ENCODE measurements at regions not wholly inside any gene's neighbourhood (a gene's known extent, or its start where the extent isn't known, plus 50 kb on each side); places are given as distances from the start of the nearest gene placed in this dataset.

GRCh38 chr14:41409806-41410205 is 196.9 kb upstream of the LRFN5 start:
- DNase-seq (ENCODE audit: low read depth): no peak

GRCh38 chr14:41404126-41404525 is 202.6 kb upstream of the LRFN5 start:
- no peak for DNase-seq (ENCODE audit: low read depth)

- no peak for DNase-seq (ENCODE audit: low read depth)
These were observed 203.3 kb upstream of the LRFN5 start for GRCh38 chr14:41403360-41403759.

GRCh38 chr14:41397926-41398325 is 208.8 kb upstream of the LRFN5 start:
- no peak for DNase-seq (ENCODE audit: low read depth)

- no peak for DNase-seq (ENCODE audit: low read depth)
These were observed 213.2 kb upstream of the LRFN5 start for GRCh38 chr14:41393512-41393911.

GRCh38 chr14:41392226-41392625 is 214.4 kb upstream of the LRFN5 start:
- no peak for DNase-seq (ENCODE audit: low read depth)

- no peak for DNase-seq (ENCODE audit: low read depth)
These were observed 217.3 kb upstream of the LRFN5 start for GRCh38 chr14:41389355-41389754.

- DNase-seq (ENCODE audit: low read depth): no peak
These were observed 220.9 kb upstream of the LRFN5 start for GRCh38 chr14:41385797-41386196.

- DNase-seq (ENCODE audit: low read depth): no peak
These were observed 226.7 kb upstream of the LRFN5 start for GRCh38 chr14:41380017-41380416.

GRCh38 chr14:41378526-41378925 is 228.2 kb upstream of the LRFN5 start:
- no peak for DNase-seq (ENCODE audit: low read depth)

GRCh38 chr14:41377932-41378331 is 228.7 kb upstream of the LRFN5 start:
- no peak for DNase-seq (ENCODE audit: low read depth)

GRCh38 chr14:41374092-41374491 is 232.6 kb upstream of the LRFN5 start:
- no peak for DNase-seq (ENCODE audit: low read depth)

- DNase-seq (ENCODE audit: low read depth): peak; percentile 19
These were observed 244.5 kb upstream of the LRFN5 start for GRCh38 chr14:41362139-41362538.

GRCh38 chr14:41360126-41360525 is 246.6 kb upstream of the LRFN5 start:
- DNase-seq (ENCODE audit: low read depth): no peak

GRCh38 chr14:41355866-41356265 is 250.8 kb upstream of the LRFN5 start:
- DNase-seq (ENCODE audit: low read depth): no peak

GRCh38 chr14:41350476-41350875 is 256.2 kb upstream of the LRFN5 start:
- peak; percentile 6 for DNase-seq (ENCODE audit: low read depth)

GRCh38 chr14:41349289-41349910 is 257.3 kb upstream of the LRFN5 start:
- DNase-seq (ENCODE audit: low read depth): no peak

- DNase-seq (ENCODE audit: low read depth): no peak
These were observed 262.8 kb upstream of the LRFN5 start for GRCh38 chr14:41343857-41344256.

GRCh38 chr14:41313196-41313595 is 293.5 kb upstream of the LRFN5 start:
- DNase-seq (ENCODE audit: low read depth): no peak

- DNase-seq (ENCODE audit: low read depth): no peak
These were observed 303.2 kb upstream of the LRFN5 start for GRCh38 chr14:41303506-41303905.

GRCh38 chr14:41302776-41303175 is 303.9 kb upstream of the LRFN5 start:
- no peak for DNase-seq (ENCODE audit: low read depth)

GRCh38 chr14:41299924-41300323 is 306.8 kb upstream of the LRFN5 start:
- DNase-seq (ENCODE audit: low read depth): no peak

GRCh38 chr14:41298328-41298690 is 308.4 kb upstream of the LRFN5 start:
- DNase-seq (ENCODE audit: low read depth): no peak

All from HT1080 (cell line).